HEK293T (cell line): ENCODE measurements at regions not wholly inside any gene's neighbourhood (a gene's known extent, or its start where the extent isn't known, plus 50 kb on each side); places are given as distances from the start of the nearest gene placed in this dataset.

Experiments used
- CTCF ChIA-PET: fragments of 350-600 bp; formaldehyde crosslinking; extraction: SDS; loops from one replicate; lab custom pipeline; 2021; ENCODE audit warnings: antibody characterized with exemption, inconsistent platforms; lab: Yijun Ruan, JAX
- POLR2A ChIA-PET: fragments of 350-600 bp; formaldehyde crosslinking; extraction: SDS; loops from one replicate; lab custom pipeline; 2020; ENCODE audit warnings: antibody characterized with exemption, inconsistent platforms; lab: Yijun Ruan, JAX
- DNase-seq: peaks from one replicate; pipeline ENCODE4 v3.0.0; 2012; ENCODE audit warnings: mixed read lengths; ENCODE audit errors: extremely low spot score
- ARNT ChIP-seq: fragments of 450-650 bp; IDR thresholded peaks from 2 replicates; pipeline ENCODE4 v1.6.1; 2017; ENCODE audit warnings: mild to moderate bottlenecking
- BHLHE40 ChIP-seq: fragments of 450-650 bp; IDR thresholded peaks from 2 replicates; pipeline ENCODE4 v1.6.1; 2016; ENCODE audit warnings: mild to moderate bottlenecking, moderate library complexity, borderline replicate concordance
- CTBP1 ChIP-seq: fragments of 450-650 bp; IDR thresholded peaks from 2 replicates; pipeline ENCODE4 v1.6.1; 2016; ENCODE audit warnings: borderline replicate concordance
- ELF4 ChIP-seq: fragments of 450-650 bp; IDR thresholded peaks from 2 replicates; pipeline ENCODE4 v1.6.1; 2017; ENCODE audit warnings: antibody characterized with exemption
- FOXA1 ChIP-seq: fragments of 450-650 bp; IDR thresholded peaks from 2 replicates; pipeline ENCODE4 v1.6.1; 2016; ENCODE audit warnings: mild to moderate bottlenecking
- FOXK2 ChIP-seq: fragments of 450-650 bp; IDR thresholded peaks from 2 replicates; pipeline ENCODE4 v1.6.1; 2016; ENCODE audit warnings: mild to moderate bottlenecking
- FOXM1 ChIP-seq: fragments of 450-650 bp; IDR thresholded peaks from 2 replicates; pipeline ENCODE4 v1.6.1; 2017; ENCODE audit warnings: mild to moderate bottlenecking, borderline replicate concordance
- HDGF ChIP-seq: fragments of 450-650 bp; IDR thresholded peaks from 2 replicates; pipeline ENCODE4 v1.6.1; 2017; ENCODE audit warnings: antibody characterized with exemption, borderline replicate concordance
- L3MBTL2 ChIP-seq: fragments of 450-650 bp; conservative IDR thresholded peaks from 2 replicates; pipeline ENCODE4 v1.6.1; 2016; ENCODE audit warnings: mild to moderate bottlenecking
- LEF1 ChIP-seq: fragments of 450-650 bp; IDR thresholded peaks from 2 replicates; pipeline ENCODE4 v1.6.1; 2017; ENCODE audit warnings: mild to moderate bottlenecking, borderline replicate concordance
- NFRKB ChIP-seq: fragments of 450-650 bp; IDR thresholded peaks from 2 replicates; pipeline ENCODE4 v1.6.1; 2016; ENCODE audit warnings: mild to moderate bottlenecking, moderate library complexity
- PKNOX1 ChIP-seq: fragments of 450-650 bp; IDR thresholded peaks from 2 replicates; pipeline ENCODE4 v1.6.1; 2016
- SP1 ChIP-seq: fragments of 450-650 bp; IDR thresholded peaks from 2 replicates; pipeline ENCODE4 v1.6.1; 2017
- SUZ12 ChIP-seq: fragments of 450-650 bp; IDR thresholded peaks from 2 replicates; pipeline ENCODE4 v1.6.1; 2016; ENCODE audit warnings: mild to moderate bottlenecking
- TARDBP ChIP-seq: fragments of 450-650 bp; IDR thresholded peaks from 2 replicates; pipeline ENCODE4 v1.6.1; 2016
- ZNF384 ChIP-seq: fragments of 450-650 bp; IDR thresholded peaks from 2 replicates; pipeline ENCODE4 v1.6.1; 2016

GRCh38 chr9:26548781-26549290 is 343.8 kb downstream of the CAAP1 start:
- ChIA-PET CTCF (no interaction called here), POLR2A (no interaction called here)
- no peak for DNase-seq
- TF ChIP-seq HDGF, result no peak
- no peak for TF ChIP-seq FOXA1
- TF ChIP-seq ARNT, result no peak
- no peak for TF ChIP-seq L3MBTL2
- no peak for TF ChIP-seq SUZ12
- TF ChIP-seq ZNF384, result no peak
- TF ChIP-seq TARDBP, result no peak
- TF ChIP-seq BHLHE40, result no peak

GRCh38 chr9:26539867-26540493 is 352.6 kb downstream of the CAAP1 start:
- DNase-seq, result no peak
- TF ChIP-seq CTBP1 (no peak), PKNOX1 (no peak), NFRKB (no peak), ELF4 (no peak), LEF1 (no peak), FOXM1 (no peak), SP1 (no peak), FOXA1 (no peak), ARNT (no peak), TARDBP (no peak), BHLHE40 (no peak), SUZ12 (no peak)
- ChIA-PET POLR2A (no interaction called here), CTCF (no interaction called here)

- ChIA-PET CTCF (no interaction called here), POLR2A (no interaction called here)
- DNase-seq, result no peak
- TF ChIP-seq ELF4 (no peak), TARDBP (no peak), ZNF384 (no peak), ARNT (no peak), FOXA1 (no peak), LEF1 (no peak), NFRKB (no peak), FOXM1 (no peak), FOXK2 (no peak), HDGF (no peak), CTBP1 (no peak), L3MBTL2 (no peak), BHLHE40 (no peak), SUZ12 (no peak), PKNOX1 (no peak), SP1 (no peak)
These were observed 355.4 kb downstream of the CAAP1 start for GRCh38 chr9:26537211-26537610.

GRCh38 chr9:26535151-26535550 is 357.5 kb downstream of the CAAP1 start:
- POLR2A ChIA-PET, result no interaction called here
- no peak for DNase-seq
- CTCF ChIA-PET, result no interaction called here
- no peak for TF ChIP-seq LEF1
- no peak for TF ChIP-seq FOXK2
- TF ChIP-seq L3MBTL2, result no peak
- TF ChIP-seq NFRKB, result no peak
- TF ChIP-seq FOXM1, result no peak
- TF ChIP-seq TARDBP, result no peak
- TF ChIP-seq HDGF, result no peak
- TF ChIP-seq PKNOX1, result no peak
- no peak for TF ChIP-seq SUZ12
- TF ChIP-seq ARNT, result no peak
- no peak for TF ChIP-seq BHLHE40
- TF ChIP-seq CTBP1, result no peak

GRCh38 chr9:26530841-26531240 is 361.8 kb downstream of the CAAP1 start:
- ChIA-PET CTCF (no interaction called here), POLR2A (no interaction called here)
- DNase-seq, result no peak
- TF ChIP-seq ARNT (no peak), ELF4 (no peak), PKNOX1 (no peak), SP1 (no peak), NFRKB (no peak), FOXK2 (no peak), BHLHE40 (no peak), FOXA1 (no peak), LEF1 (no peak), TARDBP (no peak), CTBP1 (no peak), L3MBTL2 (no peak), SUZ12 (no peak)

GRCh38 chr9:26527931-26528330 is 364.7 kb downstream of the CAAP1 start:
- POLR2A ChIA-PET, result no interaction called here
- DNase-seq, result no peak
- TF ChIP-seq SUZ12, result no peak
- CTCF ChIA-PET, result no interaction called here
